GM12878 (cell line): ENCODE measurements at regions not wholly inside any gene's neighbourhood (a gene's known extent, or its start where the extent isn't known, plus 50 kb on each side); places are given as distances from the start of the nearest gene placed in this dataset.

Experiments used
- ATF7 ChIP-seq: fragments of 450-650 bp; IDR thresholded peaks from 2 replicates; pipeline ENCODE4 v1.6.1; 2016; ENCODE audit warnings: low read depth, mild to moderate bottlenecking
- CEBPB ChIP-seq, 2 experiments: fragments of 150-350 bp in 1 of 2; IDR thresholded peaks; 2 replicates each; pipeline ENCODE4 v1.6.1; 2012 to 2014; ENCODE audit warnings: low read depth in 2 of 2, low read length in 2 of 2, borderline replicate concordance in 1 of 2, inconsistent platforms in 1 of 2
- CHD2 ChIP-seq: IDR thresholded peaks from 2 replicates; pipeline ENCODE4 v1.6.1; 2011; ENCODE audit warnings: low read depth, low read length, improper control_type of control experiment, borderline replicate concordance
- NBN ChIP-seq: fragments of 450-650 bp; IDR thresholded peaks from 2 replicates; pipeline ENCODE4 v1.6.1; 2016
- NFYA ChIP-seq: IDR thresholded peaks from 2 replicates; pipeline ENCODE4 v1.6.1; 2011; ENCODE audit warnings: low read depth, mild to moderate bottlenecking, low read length, improper control_type of control experiment, borderline replicate concordance
- NR2C2 ChIP-seq: IDR thresholded peaks from 2 replicates; pipeline ENCODE4 v1.6.1; 2011; ENCODE audit warnings: borderline replicate concordance, low read depth; ENCODE audit not compliant: control insufficient read depth, insufficient read length
- SP1 ChIP-seq: IDR thresholded peaks from one replicate; pipeline ENCODE4 v1.6.1; 2011; ENCODE audit warnings: low read depth, low read length
- SUZ12 ChIP-seq: fragments of 200-600 bp; sonication (generic); IDR thresholded peaks from one replicate; pipeline ENCODE4 v1.6.1; 2018; ENCODE audit warnings: antibody characterized with exemption, mild to moderate bottlenecking; ENCODE audit not compliant: unreplicated experiment
- YY1 ChIP-seq: IDR thresholded peaks from 2 replicates; pipeline ENCODE4 v1.6.1; 2011; ENCODE audit warnings: low read depth, mild to moderate bottlenecking, low read length
- ZBTB11 ChIP-seq: fragments of 450-650 bp; formaldehyde crosslinking; IDR thresholded peaks from 2 replicates; pipeline ENCODE4 v1.5.0; 2022; ENCODE audit warnings: mild to moderate bottlenecking, missing genetic modification characterization
- ZBTB40 ChIP-seq: fragments of 450-650 bp; IDR thresholded peaks from 2 replicates; pipeline ENCODE4 v1.6.1; 2016; ENCODE audit warnings: mild to moderate bottlenecking, moderate library complexity, borderline replicate concordance
- TF ChIP-seq, protein P1 (sequence below): IDR thresholded peaks from 2 replicates; pipeline ENCODE4 v1.6.1; 2011; ENCODE audit warnings: low read depth, low read length, improper control_type of control experiment, borderline replicate concordance
- TF ChIP-seq, protein P2 (sequence below): fragments of 150-350 bp; IDR thresholded peaks from 2 replicates; pipeline ENCODE4 v1.6.1; 2014; ENCODE audit warnings: mild to moderate bottlenecking, low read depth, low read length
- TF ChIP-seq, protein P3 (sequence below): IDR thresholded peaks from 2 replicates; pipeline ENCODE4 v1.6.1; 2012; ENCODE audit warnings: low read depth, low read length, improper control_type of control experiment

DNA sequence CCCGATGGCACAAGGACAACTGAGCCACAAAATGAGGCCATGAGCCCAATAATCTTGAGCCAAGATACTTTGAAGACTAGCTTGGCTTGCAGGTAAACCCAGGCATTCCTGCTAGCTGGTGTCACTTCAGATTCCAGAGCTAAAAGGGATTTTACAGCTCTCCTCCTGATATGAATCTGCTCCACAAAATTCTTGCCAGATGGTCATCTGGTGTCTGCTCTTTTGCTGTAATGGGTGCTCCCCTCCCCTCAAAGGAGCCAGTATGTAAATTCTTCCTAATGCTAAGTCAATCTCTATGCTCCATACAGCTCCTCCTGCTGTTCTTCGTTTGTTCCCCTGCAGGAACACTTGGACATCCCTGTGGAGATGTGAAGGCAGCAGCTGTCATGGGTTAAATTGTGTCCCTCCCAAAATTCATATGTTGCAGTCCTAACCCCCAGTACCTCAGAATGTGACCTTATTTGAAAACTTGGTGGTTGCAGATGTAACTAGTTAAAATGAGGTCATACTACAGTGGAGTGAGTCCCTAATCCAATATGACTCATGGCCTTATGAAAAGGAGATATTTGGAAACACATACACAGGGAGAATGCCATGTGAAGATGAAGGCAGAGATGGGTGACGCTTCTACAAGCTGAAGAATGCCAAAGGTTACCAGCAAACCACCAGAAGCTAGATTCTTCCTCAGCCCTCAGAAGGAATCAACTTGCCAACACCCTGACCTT lies 180.6 kb upstream of the PALMD start (continued):
- TF ChIP-seq, protein P1, sequence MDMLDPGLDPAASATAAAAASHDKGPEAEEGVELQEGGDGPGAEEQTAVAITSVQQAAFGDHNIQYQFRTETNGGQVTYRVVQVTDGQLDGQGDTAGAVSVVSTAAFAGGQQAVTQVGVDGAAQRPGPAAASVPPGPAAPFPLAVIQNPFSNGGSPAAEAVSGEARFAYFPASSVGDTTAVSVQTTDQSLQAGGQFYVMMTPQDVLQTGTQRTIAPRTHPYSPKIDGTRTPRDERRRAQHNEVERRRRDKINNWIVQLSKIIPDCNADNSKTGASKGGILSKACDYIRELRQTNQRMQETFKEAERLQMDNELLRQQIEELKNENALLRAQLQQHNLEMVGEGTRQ: no peak
- TF ChIP-seq NR2C2: no peak
- no peak for TF ChIP-seq CHD2
- no peak for TF ChIP-seq NBN
- no peak for TF ChIP-seq ATF7
- TF ChIP-seq, protein P2, sequence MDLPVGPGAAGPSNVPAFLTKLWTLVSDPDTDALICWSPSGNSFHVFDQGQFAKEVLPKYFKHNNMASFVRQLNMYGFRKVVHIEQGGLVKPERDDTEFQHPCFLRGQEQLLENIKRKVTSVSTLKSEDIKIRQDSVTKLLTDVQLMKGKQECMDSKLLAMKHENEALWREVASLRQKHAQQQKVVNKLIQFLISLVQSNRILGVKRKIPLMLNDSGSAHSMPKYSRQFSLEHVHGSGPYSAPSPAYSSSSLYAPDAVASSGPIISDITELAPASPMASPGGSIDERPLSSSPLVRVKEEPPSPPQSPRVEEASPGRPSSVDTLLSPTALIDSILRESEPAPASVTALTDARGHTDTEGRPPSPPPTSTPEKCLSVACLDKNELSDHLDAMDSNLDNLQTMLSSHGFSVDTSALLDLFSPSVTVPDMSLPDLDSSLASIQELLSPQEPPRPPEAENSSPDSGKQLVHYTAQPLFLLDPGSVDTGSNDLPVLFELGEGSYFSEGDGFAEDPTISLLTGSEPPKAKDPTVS: no peak
- TF ChIP-seq, protein P3, sequence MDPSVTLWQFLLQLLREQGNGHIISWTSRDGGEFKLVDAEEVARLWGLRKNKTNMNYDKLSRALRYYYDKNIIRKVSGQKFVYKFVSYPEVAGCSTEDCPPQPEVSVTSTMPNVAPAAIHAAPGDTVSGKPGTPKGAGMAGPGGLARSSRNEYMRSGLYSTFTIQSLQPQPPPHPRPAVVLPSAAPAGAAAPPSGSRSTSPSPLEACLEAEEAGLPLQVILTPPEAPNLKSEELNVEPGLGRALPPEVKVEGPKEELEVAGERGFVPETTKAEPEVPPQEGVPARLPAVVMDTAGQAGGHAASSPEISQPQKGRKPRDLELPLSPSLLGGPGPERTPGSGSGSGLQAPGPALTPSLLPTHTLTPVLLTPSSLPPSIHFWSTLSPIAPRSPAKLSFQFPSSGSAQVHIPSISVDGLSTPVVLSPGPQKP: no peak
- no peak for TF ChIP-seq CEBPB (IDR thresholded peaks at IDR 0.05; ENCODE audit: borderline replicate concordance in 1 of 2, low read depth in 2 of 2, low read length in 2 of 2)
- TF ChIP-seq NFYA: no peak
- no peak for TF ChIP-seq SUZ12
- no peak for TF ChIP-seq ZBTB40
- no peak for TF ChIP-seq YY1
- TF ChIP-seq SP1: no peak
- TF ChIP-seq ZBTB11 (CRISPR knock-in tag): no peak
